Natural killer cell (primary cell): ENCODE measurements at regions not wholly inside any gene's neighbourhood (a gene's known extent, or its start where the extent isn't known, plus 50 kb on each side); places are given as distances from the start of the nearest gene placed in this dataset.

Source experiments
- ATAC-seq, 3 donors: fragments of 150-1000 bp in 2 of 3; fragments of 200-7000 bp in 1 of 3; cut with Tn5 transposase; 1 replicate in 1 of 3; 2 replicates in 2 of 3; pipeline ENCODE4 v1.10.0; 2021; ENCODE audit warnings: mild to moderate bottlenecking in 2 of 3, moderate library complexity in 2 of 3
- DNase-seq, 2 donors: peaks; one replicate each; pipeline versions ENCODE4 v3.0.0 to v3.0.0-alpha.2; 2013 to 2021; ENCODE audit warnings: mixed read lengths in 1 of 2
- H3K27ac ChIP-seq: one replicate; pipeline ENCODE4 v1.5.1; 2013; ENCODE audit warnings: mild to moderate bottlenecking, low read length
- H3K27me3 ChIP-seq: one replicate; pipeline ENCODE4 v1.6.1; 2013; ENCODE audit warnings: low read length; ENCODE audit not compliant: control insufficient read depth, insufficient read depth
- H3K36me3 ChIP-seq: one replicate; pipeline ENCODE4 v1.6.1; 2013; ENCODE audit warnings: low read length; ENCODE audit not compliant: control insufficient read depth, insufficient read depth
- H3K4me1 ChIP-seq: one replicate; pipeline ENCODE4 v1.6.1; 2013; ENCODE audit warnings: low read length; ENCODE audit not compliant: control insufficient read depth, insufficient read depth
- H3K4me3 ChIP-seq: one replicate; pipeline ENCODE4 v1.5.1; 2013; ENCODE audit warnings: low read length
- H3K9me3 ChIP-seq: one replicate; pipeline ENCODE4 v1.6.1; 2013; ENCODE audit warnings: low read length; ENCODE audit not compliant: control insufficient read depth, insufficient read depth
- H3K27ac Mint-ChIP-seq, 2 donors: one replicate each; pipeline ENCODE4 v1.8.0; 2022; ENCODE audit warnings: mild to moderate bottlenecking in 2 of 2, mixed read lengths in 2 of 2, moderate library complexity in 1 of 2
- H3K27me3 Mint-ChIP-seq, 2 donors: one replicate each; pipeline ENCODE4 v1.8.0; 2022; ENCODE audit warnings: low read depth in 2 of 2, mixed read lengths in 2 of 2
- H3K36me3 Mint-ChIP-seq: one replicate; pipeline ENCODE4 v1.8.0; 2022; ENCODE audit warnings: mixed read lengths
- H3K4me1 Mint-ChIP-seq, 2 donors: one replicate each; pipeline ENCODE4 v1.8.0; 2022; ENCODE audit warnings: mixed read lengths in 2 of 2
- H3K4me3 Mint-ChIP-seq: one replicate; pipeline ENCODE4 v1.8.0; 2022; ENCODE audit warnings: mild to moderate bottlenecking, moderate library complexity, mixed read lengths
- H3K9me3 Mint-ChIP-seq, 2 donors: one replicate each; pipeline ENCODE4 v1.8.0; 2022; ENCODE audit warnings: mixed read lengths in 2 of 2
- CTCF ChIP-seq: fragments of 200-600 bp; IDR thresholded peaks from one replicate; pipeline ENCODE4 v1.8.0; 2022; ENCODE audit warnings: antibody characterized with exemption
- WGBS: methylation state at CpG from one replicate; pipeline ENCODE4 v1.1.7; 2013; ENCODE audit warnings: missing lambda C conversion rate; ENCODE audit not compliant: insufficient coverage; 5-methylcytosine and 5-hydroxymethylcytosine counted together
- intact Hi-C: fragments of 100-400 bp; cut with micrococcal nuclease; formaldehyde crosslinking; loops from one replicate; pipeline ENCODE4 v1.14.2; 2022

GRCh38 chr5:40037713-40038112 lies 612.9 kb upstream of the DAB2 start:
- intact Hi-C loops: no loop called here
- no peaks in the 10 kb centered on the region for H3K9me3 Mint-ChIP-seq
- no peak overlapping the region for H3K27ac Mint-ChIP-seq
- H3K4me1 ChIP-seq: no peaks in the 10 kb centered on the region
- H3K9me3 ChIP-seq: no peaks in the 10 kb centered on the region
- H3K36me3 Mint-ChIP-seq: no peaks in the 10 kb centered on the region
- no peak for TF ChIP-seq CTCF
- no peak overlapping the region for H3K4me3 ChIP-seq
- no peak for DNase-seq
- no peaks in the 10 kb centered on the region for H3K27me3 ChIP-seq
- 95% methylated on average over 2 of the region's 2 CpGs for WGBS
- H3K27ac ChIP-seq: no peak overlapping the region
- no peaks in the 10 kb centered on the region for H3K36me3 ChIP-seq
- H3K27me3 Mint-ChIP-seq: peaks cover 0 to 6% of the 10 kb centered on the region in 2 donors
- ATAC-seq: no peak
- no peak overlapping the region for H3K4me3 Mint-ChIP-seq
- no peaks in the 10 kb centered on the region for H3K4me1 Mint-ChIP-seq

GRCh38 chr5:40034441-40034840 lies 609.7 kb upstream of the DAB2 start:
- intact Hi-C loops: no loop called here
- no peak for TF ChIP-seq CTCF
- H3K4me3 Mint-ChIP-seq: no peak overlapping the region
- 100% methylated on average over 1 of the region's 2 CpGs for WGBS
- peaks cover 7 to 24% of the 10 kb centered on the region in 2 donors for H3K27me3 Mint-ChIP-seq
- Histone ChIP-seq H3K27me3 (no peaks in the 10 kb centered on the region), H3K27ac (no peak overlapping the region), H3K4me1 (no peaks in the 10 kb centered on the region), H3K36me3 (no peaks in the 10 kb centered on the region), H3K4me3 (no peak overlapping the region), H3K9me3 (no peaks in the 10 kb centered on the region)
- H3K27ac Mint-ChIP-seq: no peak overlapping the region
- H3K4me1 Mint-ChIP-seq: no peaks in the 10 kb centered on the region
- no peaks in the 10 kb centered on the region for H3K36me3 Mint-ChIP-seq
- ATAC-seq (no peak), DNase-seq (no peak)
- H3K9me3 Mint-ChIP-seq: no peaks in the 10 kb centered on the region

- Mint-ChIP-seq H3K4me3 (no peak overlapping the region), H3K4me1 (no peaks in the 10 kb centered on the region), H3K27ac (no peak overlapping the region), H3K27me3 (peaks cover 10 to 24% of the 10 kb centered on the region in 2 donors), H3K36me3 (no peaks in the 10 kb centered on the region), H3K9me3 (no peaks in the 10 kb centered on the region)
- intact Hi-C loops: no loop called here
- Histone ChIP-seq H3K27me3 (peaks cover 4% of the 10 kb centered on the region), H3K4me1 (no peaks in the 10 kb centered on the region), H3K9me3 (no peaks in the 10 kb centered on the region), H3K36me3 (no peaks in the 10 kb centered on the region), H3K4me3 (no peak overlapping the region), H3K27ac (peak overlapping the region; percentile 73)
- TF ChIP-seq CTCF: no peak
- DNase-seq (peak in 1 of 2 donors; percentile 48), ATAC-seq (no peak)
- 50% methylated on average over 2 of the region's 3 CpGs for WGBS
Measured at GRCh38 chr5:40033411-40033810, 608.6 kb upstream of the DAB2 start.

- no peaks in the 10 kb centered on the region for H3K4me1 ChIP-seq
- H3K4me3 ChIP-seq: no peak overlapping the region
- H3K4me1 Mint-ChIP-seq: no peaks in the 10 kb centered on the region
- H3K27me3 Mint-ChIP-seq: peaks cover 10 to 24% of the 10 kb centered on the region in 2 donors
- H3K9me3 ChIP-seq: no peaks in the 10 kb centered on the region
- H3K4me3 Mint-ChIP-seq: no peak overlapping the region
- peaks cover 4% of the 10 kb centered on the region for H3K27me3 ChIP-seq
- WGBS: 71% methylated on average over 1 of the region's 1 CpG
- no peak overlapping the region for H3K27ac Mint-ChIP-seq
- intact Hi-C loops: no loop called here
- no peaks in the 10 kb centered on the region for H3K36me3 Mint-ChIP-seq
- H3K27ac ChIP-seq: peak overlapping the region; percentile 60
- DNase-seq: no peak
- no peaks in the 10 kb centered on the region for H3K9me3 Mint-ChIP-seq
- no peaks in the 10 kb centered on the region for H3K36me3 ChIP-seq
- TF ChIP-seq CTCF: no peak
- ATAC-seq: no peak
Measured at GRCh38 chr5:40033009-40033408, 608.2 kb upstream of the DAB2 start.
